HepG2 (cell line): ENCODE measurements at regions not wholly inside any gene's neighbourhood (a gene's known extent, or its start where the extent isn't known, plus 50 kb on each side); places are given as distances from the start of the nearest gene placed in this dataset.
A peak's percentile ranks its signal among the peaks of the same experiment; 100 is the strongest.

Experiments used
- ATAC-seq: fragments of 200-7000 bp; cut with Tn5 transposase; 3 replicates; pipeline ENCODE4 v1.9.1; 2020; ENCODE audit warnings: mild to moderate bottlenecking, moderate library complexity
- BruUV-seq: library from RNA; stranded (reverse); fragments of 400-500 nt; replicated peaks from 2 replicates; lab custom pipeline; 2021; lab: Mats Ljungman, UMichigan
- CTCF ChIA-PET: fragments of 300-600 bp; formaldehyde crosslinking; extraction: SDS; loops from one replicate; lab custom pipeline; 2021; ENCODE audit warnings: low total read pairs, inconsistent platforms, low intra/inter-chr PET ratio; lab: Yijun Ruan, JAX
- POLR2A ChIA-PET: fragments of 350-600 bp; sonication (Branson Sonifier 250); formaldehyde crosslinking; loops from one replicate; lab custom pipeline; 2020; ENCODE audit warnings: antibody characterized with exemption, inconsistent platforms; lab: Yijun Ruan, JAX
- DNase-seq: peaks from one replicate; pipeline ENCODE4 v3.0.0-alpha.2; 2015; ENCODE audit warnings: low spot score
- FAIRE-seq: peaks from 3 replicates; lab custom pipeline; 2011; peaks lifted over from hg19 to GRCh38; lab: Jason Lieb, UNC
- H2AFZ ChIP-seq: one replicate; pipeline ENCODE4 v1.6.1; 2011; ENCODE audit warnings: low read length, inconsistent platforms
- H3K27ac ChIP-seq: fragments of 300-600 bp; 3 replicates; pipeline ENCODE4 v1.8.0; 2011; ENCODE audit warnings: mixed run types, mild to moderate bottlenecking, mixed read lengths, low read length, inconsistent platforms; ENCODE audit not compliant: insufficient read depth; ENCODE audit errors: extremely low read length
- H3K27me3 ChIP-seq, 2 experiments: fragments of 200-600 bp in 1 of 2; 2 replicates in 1 of 2; 3 replicates in 1 of 2; pipeline versions ENCODE4 v1.6.0 to v1.8.0; 2011; ENCODE audit warnings: low read length in 2 of 2, mild to moderate bottlenecking in 2 of 2, moderate library complexity in 2 of 2, inconsistent platforms in 1 of 2; ENCODE audit not compliant: insufficient read depth in 2 of 2, control insufficient read depth in 1 of 2
- H3K36me3 ChIP-seq, 2 experiments: fragments of 200-600 bp in 1 of 2; replicated peaks in 1 of 2; 2 replicates in 1 of 2; 3 replicates in 1 of 2; pipeline versions ENCODE4 v1.5.1 to v1.8.0; 2011; ENCODE audit warnings: low read length in 2 of 2, inconsistent platforms in 1 of 2; ENCODE audit not compliant: insufficient read depth in 2 of 2, control insufficient read depth in 1 of 2
- H3K4me1 ChIP-seq: 2 replicates; pipeline ENCODE4 v1.5.1; 2012; ENCODE audit warnings: low read length, inconsistent platforms; ENCODE audit not compliant: insufficient read depth
- H3K4me2 ChIP-seq: 2 replicates; pipeline ENCODE4 v1.6.0; 2011; ENCODE audit warnings: low read depth, low read length, inconsistent platforms
- H3K4me3 ChIP-seq, 3 experiments: fragments of 200-600 bp in 1 of 3; sonication (generic), shearing (Covaris generic) in 1 of 3; replicated peaks in 1 of 3; 2 replicates each; pipeline ENCODE4 v1.5.1; 2011 to 2016; ENCODE audit warnings: low read length in 3 of 3, inconsistent platforms in 2 of 3, low read depth in 2 of 3, mild to moderate bottlenecking in 2 of 3, control low read depth in 1 of 3, mixed read lengths in 1 of 3; ENCODE audit not compliant: insufficient read depth in 1 of 3
- H3K79me2 ChIP-seq: one replicate; pipeline ENCODE4 v1.6.1; 2011; ENCODE audit warnings: low read length, inconsistent platforms; ENCODE audit not compliant: insufficient read depth
- H3K9ac ChIP-seq: 2 replicates; pipeline ENCODE4 v1.6.0; 2011; ENCODE audit warnings: mild to moderate bottlenecking, low read depth, low read length, inconsistent platforms; ENCODE audit not compliant: insufficient read depth
- H3K9me3 ChIP-seq: 2 replicates; pipeline ENCODE4 v1.5.1; 2012; ENCODE audit warnings: mild to moderate bottlenecking, low read length
- H4K20me1 ChIP-seq: 2 replicates; pipeline ENCODE4 v1.6.0; 2011; ENCODE audit warnings: inconsistent platforms, mild to moderate bottlenecking, low read length, moderate library complexity; ENCODE audit not compliant: insufficient read depth
- ATF7 ChIP-seq, 2 experiments: fragments of 450-650 bp in 1 of 2; sonication (generic) in 1 of 2; formaldehyde crosslinking in 1 of 2; IDR thresholded peaks; 2 replicates each; pipeline versions ENCODE4 v1.4.0 to v1.6.1; 2016 to 2020; ENCODE audit warnings: antibody characterized with exemption in 1 of 2, mild to moderate bottlenecking in 1 of 2, missing genetic modification reagents in 1 of 2
- CHD4 ChIP-seq: fragments of 200-600 bp; sonication (generic); IDR thresholded peaks from 2 replicates; pipeline ENCODE4 v1.7.0; 2017; ENCODE audit warnings: mild to moderate bottlenecking, low read length, borderline replicate concordance
- CREBL2 ChIP-seq: sonication (generic); formaldehyde crosslinking; IDR thresholded peaks from 2 replicates; pipeline ENCODE4 v1.8.1; 2023; ENCODE audit warnings: missing genetic modification reagents, mild to moderate bottlenecking, borderline replicate concordance
- FOXJ3 ChIP-seq: sonication (generic); formaldehyde crosslinking; IDR thresholded peaks from 2 replicates; pipeline ENCODE4 v1.4.0; 2020; ENCODE audit warnings: missing genetic modification reagents, mild to moderate bottlenecking, borderline replicate concordance
- GLI4 ChIP-seq: sonication (generic); formaldehyde crosslinking; IDR thresholded peaks from 2 replicates; pipeline ENCODE4 v1.5.1; 2020; ENCODE audit warnings: missing genetic modification reagents, mild to moderate bottlenecking, moderate library complexity, borderline replicate concordance
- IRF9 ChIP-seq: sonication (generic); formaldehyde crosslinking; IDR thresholded peaks from 2 replicates; pipeline ENCODE4 v1.8.0; 2022; ENCODE audit warnings: missing genetic modification reagents, mild to moderate bottlenecking, borderline replicate concordance
- KDM5A ChIP-seq: fragments of 200-600 bp; sonication (generic); IDR thresholded peaks from 2 replicates; pipeline ENCODE4 v1.7.0; 2018; ENCODE audit warnings: antibody characterized with exemption, mild to moderate bottlenecking, low read length, borderline replicate concordance
- KDM5B ChIP-seq: sonication (generic); formaldehyde crosslinking; IDR thresholded peaks from 2 replicates; pipeline ENCODE4 v1.4.0; 2020; ENCODE audit warnings: missing genetic modification reagents, mild to moderate bottlenecking, borderline replicate concordance
- KDM6A ChIP-seq: IDR thresholded peaks from 2 replicates; pipeline ENCODE4 v1.6.1; 2016; ENCODE audit warnings: low read depth
- PITX1 ChIP-seq: sonication (generic); formaldehyde crosslinking; IDR thresholded peaks from 2 replicates; pipeline ENCODE4 v1.5.1; 2020; ENCODE audit warnings: mild to moderate bottlenecking, missing genetic modification reagents
- RAD51 ChIP-seq: fragments of 450-650 bp; IDR thresholded peaks from 2 replicates; pipeline ENCODE4 v1.6.1; 2016; ENCODE audit warnings: borderline replicate concordance
- SCMH1 ChIP-seq: sonication (generic); formaldehyde crosslinking; IDR thresholded peaks from 2 replicates; pipeline ENCODE4 v1.9.0; 2021; ENCODE audit warnings: missing genetic modification reagents, mild to moderate bottlenecking, borderline replicate concordance
- SIX4 ChIP-seq: sonication (generic); formaldehyde crosslinking; IDR thresholded peaks from 2 replicates; pipeline ENCODE4 v1.4.0; 2020; ENCODE audit warnings: missing genetic modification reagents
- THAP11 ChIP-seq: IDR thresholded peaks from 2 replicates; pipeline ENCODE4 v1.6.1; 2016; ENCODE audit warnings: missing biosample characterization, missing genetic modification reagents
- ZFP36L2 ChIP-seq: sonication (generic); formaldehyde crosslinking; IDR thresholded peaks from 2 replicates; pipeline ENCODE4 v1.4.0; 2020; ENCODE audit warnings: missing genetic modification reagents
- ZNF30 ChIP-seq: sonication (generic); formaldehyde crosslinking; IDR thresholded peaks from 2 replicates; pipeline ENCODE4 v1.5.0; 2020; ENCODE audit warnings: mild to moderate bottlenecking, missing genetic modification reagents
- ZNF329 ChIP-seq: sonication (generic); formaldehyde crosslinking; IDR thresholded peaks from 2 replicates; pipeline ENCODE4 v1.9.0; 2021; ENCODE audit warnings: low read depth, mild to moderate bottlenecking, missing genetic modification reagents
- ZNF503 ChIP-seq: sonication (generic); formaldehyde crosslinking; IDR thresholded peaks from 2 replicates; pipeline ENCODE4 v1.4.0; 2020; ENCODE audit warnings: missing genetic modification reagents
- ZNF782 ChIP-seq: sonication (generic); formaldehyde crosslinking; IDR thresholded peaks from 2 replicates; pipeline ENCODE4 v1.4.0; 2020; ENCODE audit warnings: missing genetic modification reagents, mild to moderate bottlenecking, borderline replicate concordance
- WGBS: methylation state at CpG from one replicate; pipeline ENCODE4 v1.1.6; 2017; ENCODE audit warnings: low lambda C conversion rate; 5-methylcytosine and 5-hydroxymethylcytosine counted together
- in situ Hi-C: cut with HindIII; loops from 2 replicates; pipeline ENCODE4 v1.10.0; 2017; ENCODE audit warnings: low pct_unique_long_range_greater_than_20kb; ENCODE audit not compliant: extremely low pct_ligation_motif_present
- intact Hi-C: fragments of 100-400 bp; cut with micrococcal nuclease; formaldehyde crosslinking; loops from one replicate; pipeline ENCODE4 v1.10.0; 2022; ENCODE audit not compliant: unreplicated experiment

- TF ChIP-seq IRF9 (no peak), ZNF782 (CRISPR knock-in tag) (0 out of 2 replicates have a peak, but pooled peaks have one; percentile 34), ZNF503 (CRISPR knock-in tag) (no peak)
These were observed 61.2 kb upstream of the CRYM start (continued) for GRCh38 chr16:21339269-21339641.

- no TSS peak for BruUV-seq
- no peak overlapping the region; the same call in 1 of the 2 replicates for H3K9ac ChIP-seq
- H4K20me1 ChIP-seq = no peaks in the 10 kb centered on the region
- DNase-seq (peak; percentile 87), FAIRE-seq (peak; percentile 83), ATAC-seq (peak; percentile 94)
- intact Hi-C loops (no loop called here), in situ Hi-C loops (no loop called here)
- peak overlapping the region; percentile 64 for H3K4me2 ChIP-seq
- no peaks in the 10 kb centered on the region for H3K36me3 ChIP-seq
- CTCF ChIA-PET = no interaction called here
- POLR2A ChIA-PET = interaction anchor here (1.9 kb wide), 1 partner anchor 38 kb away, joined by 7 read pairs; no protein-coding TSS in a partner anchor
- peak overlapping the region in 2 of 3 experiments; percentile 8 to 29; a peak in 2 of 6 replicates for H3K4me3 ChIP-seq
- H2AFZ ChIP-seq = peak overlapping the region; percentile 18
- H3K4me1 ChIP-seq = peaks cover 64% of the 10 kb centered on the region
- H3K79me2 ChIP-seq = peaks cover 2% of the 10 kb centered on the region
- no peaks in the 10 kb centered on the region for H3K27me3 ChIP-seq
- H3K27ac ChIP-seq = peak overlapping the region; percentile 56
- H3K9me3 ChIP-seq = no peaks in the 10 kb centered on the region
- 16% methylated on average over 6 of the region's 6 CpGs for whole genome bisulfite sequencing
- TF ChIP-seq PITX1 (peak; percentile 90), CHD4 (0 out of 2 replicates have a peak, but pooled peaks have one; percentile 10), RAD51 (no peak), FOXJ3 (CRISPR knock-in tag) (peak; percentile 87; the same call in 1 of the 2 replicates), ZNF30 (CRISPR knock-in tag) (no peak), KDM5A (no peak), KDM6A (CRISPR knock-in tag) (peak; percentile 76), SCMH1 (CRISPR knock-in tag) (no peak), CREBL2 (CRISPR knock-in tag) (no peak), ATF7 (IDR thresholded peaks at IDR 0.05) (no peak), ATF7 (CRISPR knock-in tag; IDR thresholded peaks at IDR 0.05) (no peak), GLI4 (CRISPR knock-in tag) (no peak), ZNF329 (CRISPR knock-in tag) (no peak), ZFP36L2 (CRISPR knock-in tag) (no peak), SIX4 (CRISPR knock-in tag) (no peak; the same call in 1 of the 2 replicates), KDM5B (CRISPR knock-in tag) (no peak), THAP11 (no peak), IRF9 (no peak)
These were observed 60.6 kb upstream of the CRYM start for GRCh38 chr16:21338537-21339268.
